ENCODE measurements at regions not wholly inside any gene's neighbourhood (a gene's known extent, or its start where the extent isn't known, plus 50 kb on each side); places are given as distances from the start of the nearest gene placed in this dataset.

DNA sequence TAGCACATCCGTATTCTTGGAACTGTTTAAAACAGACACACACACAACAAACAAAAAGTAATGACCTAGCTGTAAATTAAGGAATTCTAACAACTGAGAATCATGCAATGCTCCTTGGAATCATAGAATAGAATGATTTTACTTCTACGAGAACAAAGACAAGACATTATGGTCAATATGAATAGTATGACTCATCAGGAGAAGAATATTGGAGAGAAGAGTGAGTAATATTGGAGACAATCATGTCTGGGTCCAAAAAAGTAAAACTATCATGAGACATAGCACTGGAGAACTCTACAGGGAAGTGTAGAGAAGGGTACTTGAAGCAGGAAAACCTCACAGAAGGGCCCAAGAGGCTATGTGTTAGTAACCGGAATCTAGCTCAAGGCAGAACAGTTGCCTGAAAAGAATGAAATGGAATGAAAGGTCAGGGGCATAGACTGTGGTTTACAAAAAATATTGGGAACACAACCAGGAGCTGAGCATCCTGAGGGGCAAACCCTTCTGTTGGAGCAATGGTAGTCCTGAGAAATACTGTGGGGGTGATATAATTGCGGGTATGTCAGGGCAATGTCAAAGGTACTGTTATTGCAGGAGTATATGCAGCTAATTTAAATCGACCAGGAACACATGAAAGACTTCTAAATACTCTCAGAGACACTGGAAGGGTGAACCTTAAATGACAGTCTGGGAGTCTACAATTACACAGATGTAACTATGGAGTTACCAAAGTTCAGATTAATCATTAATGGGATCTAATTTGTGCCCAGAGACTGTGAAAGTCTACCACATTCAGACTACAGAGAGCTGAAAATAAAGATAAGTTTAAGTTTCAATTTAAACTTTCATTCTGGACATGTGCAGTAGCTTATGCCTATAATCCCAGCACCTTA, 201.2 kb downstream of the BCHE start:
- TF ChIP-seq, protein P1, sequence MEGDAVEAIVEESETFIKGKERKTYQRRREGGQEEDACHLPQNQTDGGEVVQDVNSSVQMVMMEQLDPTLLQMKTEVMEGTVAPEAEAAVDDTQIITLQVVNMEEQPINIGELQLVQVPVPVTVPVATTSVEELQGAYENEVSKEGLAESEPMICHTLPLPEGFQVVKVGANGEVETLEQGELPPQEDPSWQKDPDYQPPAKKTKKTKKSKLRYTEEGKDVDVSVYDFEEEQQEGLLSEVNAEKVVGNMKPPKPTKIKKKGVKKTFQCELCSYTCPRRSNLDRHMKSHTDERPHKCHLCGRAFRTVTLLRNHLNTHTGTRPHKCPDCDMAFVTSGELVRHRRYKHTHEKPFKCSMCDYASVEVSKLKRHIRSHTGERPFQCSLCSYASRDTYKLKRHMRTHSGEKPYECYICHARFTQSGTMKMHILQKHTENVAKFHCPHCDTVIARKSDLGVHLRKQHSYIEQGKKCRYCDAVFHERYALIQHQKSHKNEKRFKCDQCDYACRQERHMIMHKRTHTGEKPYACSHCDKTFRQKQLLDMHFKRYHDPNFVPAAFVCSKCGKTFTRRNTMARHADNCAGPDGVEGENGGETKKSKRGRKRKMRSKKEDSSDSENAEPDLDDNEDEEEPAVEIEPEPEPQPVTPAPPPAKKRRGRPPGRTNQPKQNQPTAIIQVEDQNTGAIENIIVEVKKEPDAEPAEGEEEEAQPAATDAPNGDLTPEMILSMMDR (IDR thresholded peaks at IDR 0.05 in 8 of 11, conservative IDR thresholded peaks at IDR 0.05 in 3 of 11): no peak
- TF ChIP-seq POLR2AphosphoS5 (IDR thresholded peaks at IDR 0.05) (no peak), POLR2A (IDR thresholded peaks at IDR 0.05) (no peak)
